ENCODE measurements at regions not wholly inside any gene's neighbourhood (a gene's known extent, or its start where the extent isn't known, plus 50 kb on each side); places are given as distances from the start of the nearest gene placed in this dataset.

- TF ChIP-seq, protein P1, sequence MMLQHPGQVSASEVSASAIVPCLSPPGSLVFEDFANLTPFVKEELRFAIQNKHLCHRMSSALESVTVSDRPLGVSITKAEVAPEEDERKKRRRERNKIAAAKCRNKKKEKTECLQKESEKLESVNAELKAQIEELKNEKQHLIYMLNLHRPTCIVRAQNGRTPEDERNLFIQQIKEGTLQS (IDR thresholded peaks at IDR 0.05), result no peak
- TF ChIP-seq EZH2 (IDR thresholded peaks at IDR 0.05) (no peak), ZFX (IDR thresholded peaks at IDR 0.05) (no peak), ZNF274 (IDR thresholded peaks at IDR 0.05; ENCODE audit: low read depth, low read length) (no peak), CTCF (IDR thresholded peaks at IDR 0.05 in 2 of 3, conservative IDR thresholded peaks at IDR 0.05 in 1 of 3; ENCODE audit: borderline replicate concordance in 1 of 3, insufficient read depth in 1 of 3, low read depth in 2 of 3, low read length in 2 of 3) (no peak), POLR2AphosphoS5 (IDR thresholded peaks at IDR 0.05; ENCODE audit: low read depth, low read length) (no peak), RAD21 (IDR thresholded peaks at IDR 0.05; ENCODE audit: low read depth) (no peak)
Measured at GRCh38 chr16:80875616-80876015, 71.2 kb upstream of the CDYL2 start (continued).

DNA sequence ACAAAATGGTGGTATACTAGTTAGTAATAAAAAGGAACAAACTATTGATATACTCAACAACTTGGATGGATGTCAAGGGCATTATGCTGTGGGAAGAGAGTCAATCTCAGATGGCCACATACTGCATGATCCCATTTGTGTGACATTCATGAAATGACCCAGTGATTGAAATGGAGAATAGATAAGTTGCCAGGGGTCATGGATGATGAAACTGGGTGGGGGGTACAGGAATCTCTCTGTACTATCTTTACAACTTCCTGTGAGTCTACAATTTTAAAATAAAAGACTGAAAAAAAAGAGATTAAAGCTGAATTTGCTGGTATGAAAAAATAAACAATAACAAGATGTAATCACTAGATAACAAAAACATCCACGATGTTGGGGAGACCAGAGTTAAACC lies 70.5 kb upstream of the CDYL2 start:
- ATAC-seq (no peak), DNase-seq (ENCODE audit: low read depth, low spot score) (no peak)
- ChIA-PET RAD21 (ENCODE audit: low non-redundant PET in 1 of 2, low total read pairs in 2 of 2, uncharacterized antibody in 2 of 2, unreplicated experiment in 2 of 2) (no interaction called here), POLR2A (no interaction called here), CTCF (no interaction called here)
- Histone ChIP-seq H2AFZ (ENCODE audit: low read depth, low read length, poor library complexity, severe bottlenecking) (no peak overlapping the region), H3K4me3 (replicated peaks in 1 of 2; ENCODE audit: low read depth in 1 of 2, low read length in 2 of 2) (no peak overlapping the region), H4K20me1 (ENCODE audit: insufficient read depth) (no peaks in the 10 kb centered on the region), H3K9ac (ENCODE audit: low read length) (no peak overlapping the region), H3K4me1 (ENCODE audit: control insufficient read depth in 1 of 2, insufficient read depth in 2 of 2, low read length in 2 of 2) (no peaks in the 10 kb centered on the region), H3K36me3 (ENCODE audit: control insufficient read depth in 1 of 2, insufficient read depth in 2 of 2, low read length in 2 of 2) (no peaks in the 10 kb centered on the region), H3K27me3 (ENCODE audit: insufficient read depth, low read length) (peaks cover 12% of the 10 kb centered on the region; the same call in 1 of the 2 replicates), H3K9me2 (ENCODE audit: insufficient read depth) (no peaks in the 10 kb centered on the region), H3K9me3 (ENCODE audit: control insufficient read depth in 1 of 2, insufficient read depth in 1 of 2, low read depth in 1 of 2, low read length in 2 of 2) (no peaks in the 10 kb centered on the region), H3K4me2 (ENCODE audit: low read length) (no peak overlapping the region), H3K27ac (ENCODE audit: low read depth, low read length) (no peak overlapping the region), H3K79me2 (ENCODE audit: insufficient read depth, low read length) (no peaks in the 10 kb centered on the region)
- TF ChIP-seq, protein P1 (IDR thresholded peaks at IDR 0.05), result no peak
- TF ChIP-seq ELF1 (IDR thresholded peaks at IDR 0.05; ENCODE audit: borderline replicate concordance, low read depth) (no peak), RAD21 (IDR thresholded peaks at IDR 0.05; ENCODE audit: low read depth) (no peak), CBX3 (IDR thresholded peaks at IDR 0.05; ENCODE audit: low read depth) (no peak), CEBPB (IDR thresholded peaks at IDR 0.05; ENCODE audit: low read depth) (no peak), SIN3A (IDR thresholded peaks at IDR 0.05; ENCODE audit: low read depth) (no peak)
- no TSS peak for BruUV-seq (replicated peaks)
- intact Hi-C loops (cut with micrococcal nuclease), result no loop called here

All from HCT116 (cell line).